GM12892 (cell line): ENCODE measurements at regions not wholly inside any gene's neighbourhood (a gene's known extent, or its start where the extent isn't known, plus 50 kb on each side); places are given as distances from the start of the nearest gene placed in this dataset.

ENCODE experiments used
- POLR2A ChIP-seq: IDR thresholded peaks from 2 replicates; pipeline ENCODE4 v1.6.1; 2011; ENCODE audit warnings: low read depth, low read length, control low read depth
- POLR2AphosphoS5 ChIP-seq: IDR thresholded peaks from 2 replicates; pipeline ENCODE4 v1.6.1; 2011; ENCODE audit warnings: low read depth, low read length, control low read depth
- TAF1 ChIP-seq: IDR thresholded peaks from 2 replicates; pipeline ENCODE4 v1.6.1; 2011; ENCODE audit warnings: low read depth, mild to moderate bottlenecking, control low read depth, low read length, borderline replicate concordance

DNA sequence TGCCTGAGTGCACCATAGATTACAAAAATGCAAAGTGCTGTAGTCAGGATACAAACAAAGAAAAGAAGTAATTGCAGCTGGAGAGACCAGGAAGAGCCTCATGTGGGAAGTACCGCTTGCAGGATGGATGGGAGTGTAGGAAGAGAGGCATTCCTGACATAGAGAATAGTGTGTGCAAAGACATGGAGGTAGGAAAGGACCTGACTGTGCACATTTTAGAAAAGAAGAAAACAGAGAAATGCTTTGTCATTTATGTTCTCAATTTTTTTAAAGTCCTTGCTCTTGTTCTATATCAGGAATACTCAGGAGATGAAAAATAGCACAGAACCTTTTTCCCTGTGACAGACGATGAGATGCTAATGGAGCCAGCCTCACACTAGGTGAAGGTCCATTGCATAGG lies 358.7 kb upstream of the TMPO start:
- TF ChIP-seq POLR2A (no peak), TAF1 (no peak), POLR2AphosphoS5 (no peak)
